Eye (tissue), 1 donor: ENCODE measurements at regions not wholly inside any gene's neighbourhood (a gene's known extent, or its start where the extent isn't known, plus 50 kb on each side); places are given as distances from the start of the nearest gene placed in this dataset.
"Not testable (repeated sequence)": the region's sequence is repeated elsewhere in the genome, so short reads cannot be mapped to it uniquely, and the experiment has no call there.

Experiments
- DNase-seq: peaks from one replicate; pipeline ENCODE4 v3.0.0-alpha.2; 2015

DNA sequence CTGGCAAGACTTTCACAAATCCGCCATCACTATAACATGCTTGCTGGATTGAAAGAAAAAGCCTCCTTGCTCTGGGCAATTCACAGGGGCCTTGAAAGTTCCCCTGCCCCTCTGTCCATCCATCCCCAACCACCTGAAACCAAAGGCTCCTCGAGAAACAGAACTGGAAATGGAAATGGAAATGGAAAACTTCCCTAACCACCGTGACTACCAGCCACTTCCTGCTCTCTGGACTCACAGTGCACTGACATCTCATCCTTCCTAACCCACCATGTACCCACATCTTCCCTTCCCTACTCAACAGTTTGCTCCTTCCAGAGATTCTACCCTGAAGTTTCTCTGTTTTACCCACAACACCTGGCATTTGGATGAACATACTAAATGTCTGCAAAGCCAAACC, 603.6 kb upstream of the DIPK2B start:
- no peak for DNase-seq

DNA sequence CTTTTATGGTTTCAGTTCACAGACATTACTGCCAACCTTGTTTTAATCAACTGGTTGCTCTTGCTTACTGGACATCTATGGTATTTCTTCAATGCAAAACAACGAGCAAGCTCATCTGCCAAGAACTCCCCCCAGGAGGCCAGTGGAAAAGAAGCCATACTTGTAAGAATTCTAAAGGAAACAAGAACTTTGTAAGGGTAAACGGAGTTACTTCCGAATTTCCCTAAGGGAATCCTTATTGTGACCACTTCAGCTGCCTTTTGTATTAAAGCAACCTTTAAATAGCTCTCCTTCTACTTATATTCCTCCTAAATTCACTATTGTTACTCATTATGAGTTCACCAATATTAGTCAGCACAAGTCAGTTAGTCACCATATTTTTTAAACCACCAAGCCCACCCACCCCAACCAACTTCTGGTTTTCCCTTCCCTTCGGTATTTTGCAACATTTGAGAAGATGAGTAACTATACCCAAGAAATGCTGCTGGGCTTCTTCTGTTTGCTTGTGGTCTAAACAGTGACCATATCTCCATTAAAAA, 602.8 kb upstream of the DIPK2B start:
- no peak for DNase-seq

DNA sequence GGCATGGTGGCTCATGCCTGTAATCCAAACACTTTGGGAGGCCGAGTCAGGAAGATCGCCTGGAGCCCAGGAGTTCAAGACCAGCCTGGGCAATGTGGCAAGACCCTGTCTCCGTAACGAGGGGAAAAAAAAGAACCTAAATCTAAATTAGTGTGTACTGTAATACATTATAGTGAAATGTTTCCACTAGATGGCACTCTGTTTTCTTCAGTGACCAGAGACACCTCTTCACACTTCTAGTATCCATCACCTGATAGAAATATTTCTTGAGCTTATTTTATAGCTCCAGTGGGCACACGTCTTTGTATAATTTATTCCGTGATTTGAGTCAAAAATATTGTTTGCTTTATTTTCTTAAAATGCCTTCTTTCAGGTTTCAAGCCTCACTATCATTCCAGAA, 600.9 kb upstream of the DIPK2B start:
- peak; percentile 25 for DNase-seq

DNA sequence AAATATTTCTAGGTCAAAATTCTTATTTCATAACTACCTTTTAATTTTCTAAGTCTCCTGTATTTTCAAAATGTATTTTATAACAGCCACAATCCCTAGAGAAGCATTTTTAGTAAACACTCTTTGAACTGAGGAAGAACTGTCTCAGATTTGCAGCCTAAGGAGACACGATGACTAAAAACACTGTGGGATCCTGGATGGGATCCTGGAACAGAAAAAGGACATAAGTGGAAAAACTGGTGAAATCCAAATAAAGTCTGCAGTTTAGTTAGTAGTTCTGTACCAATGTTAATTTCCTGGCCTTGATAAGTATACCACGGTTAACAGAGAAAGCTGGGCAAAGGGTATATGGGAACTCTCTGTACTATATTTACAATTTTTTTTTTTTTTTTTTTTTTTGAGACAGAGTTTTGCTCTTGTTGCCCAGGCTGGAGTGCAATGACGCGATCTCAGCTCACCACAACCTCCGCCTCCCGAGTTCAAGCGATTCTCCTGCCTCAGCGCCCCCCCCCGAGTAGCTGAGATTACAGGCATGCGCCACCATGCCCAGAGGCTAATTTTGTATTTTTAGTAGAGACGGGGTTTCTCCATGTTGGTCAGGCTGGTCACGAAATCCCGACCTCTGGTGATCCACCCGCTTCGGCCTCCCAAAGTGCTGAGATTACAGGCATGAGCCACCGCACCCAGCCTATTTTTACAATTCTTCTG, 600.2 kb upstream of the DIPK2B start:
- not testable (repeated sequence) for DNase-seq

DNA sequence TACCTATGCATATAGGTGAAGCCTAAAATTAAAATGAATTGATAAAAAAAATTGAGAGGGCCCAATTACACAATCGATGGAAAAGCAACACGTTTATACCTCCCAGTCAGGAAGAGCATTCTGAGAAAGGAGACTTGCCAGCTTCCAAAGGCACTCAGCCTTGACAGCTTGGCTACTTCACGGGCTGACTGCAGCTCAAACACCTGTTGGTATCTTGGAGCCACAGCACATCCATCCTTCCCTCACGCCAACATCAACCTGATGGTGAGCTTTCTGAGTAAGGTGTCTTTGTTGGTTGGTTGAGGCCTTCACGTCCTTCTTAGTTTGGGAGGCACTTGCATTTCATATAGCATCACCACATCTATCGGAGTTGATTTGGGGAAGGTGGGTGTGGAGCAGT, 598.9 kb upstream of the DIPK2B start:
- no peak for DNase-seq

DNA sequence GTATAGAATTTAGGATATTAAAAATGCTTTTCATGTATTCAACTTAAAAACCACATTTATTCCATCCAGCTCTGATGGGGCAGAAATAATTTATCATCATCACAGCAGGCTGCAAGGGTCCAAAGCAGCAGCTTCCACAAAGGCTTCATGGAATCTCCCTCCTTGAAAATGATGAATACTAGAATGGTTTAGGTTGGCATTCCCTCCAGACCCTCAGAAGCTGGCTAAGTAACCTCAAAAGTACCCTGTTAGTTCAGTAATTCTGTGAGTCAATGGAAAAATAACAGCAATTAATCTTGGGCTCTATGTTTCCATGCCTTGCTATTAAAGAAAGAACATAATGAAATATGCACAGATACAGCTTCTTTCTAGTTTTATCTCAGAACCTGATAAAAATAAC, 594.9 kb upstream of the DIPK2B start:
- DNase-seq, result no peak

DNA sequence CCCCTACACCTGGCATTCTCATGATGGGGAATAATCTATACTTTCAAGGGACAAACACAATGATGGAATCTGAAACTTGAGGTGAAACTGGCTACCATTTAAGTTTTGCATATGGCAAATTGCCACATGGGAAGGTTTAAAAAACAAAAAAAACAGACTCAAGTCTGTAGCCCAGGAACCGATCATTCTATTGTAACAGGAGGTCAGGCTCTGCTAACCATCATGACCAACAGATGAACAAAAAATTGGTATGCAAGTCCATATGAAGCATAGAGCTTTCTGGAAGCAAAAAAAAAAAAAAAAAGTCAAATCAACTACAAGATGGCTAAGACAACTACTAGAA, 594.3 kb upstream of the DIPK2B start:
- DNase-seq, result no peak

DNA sequence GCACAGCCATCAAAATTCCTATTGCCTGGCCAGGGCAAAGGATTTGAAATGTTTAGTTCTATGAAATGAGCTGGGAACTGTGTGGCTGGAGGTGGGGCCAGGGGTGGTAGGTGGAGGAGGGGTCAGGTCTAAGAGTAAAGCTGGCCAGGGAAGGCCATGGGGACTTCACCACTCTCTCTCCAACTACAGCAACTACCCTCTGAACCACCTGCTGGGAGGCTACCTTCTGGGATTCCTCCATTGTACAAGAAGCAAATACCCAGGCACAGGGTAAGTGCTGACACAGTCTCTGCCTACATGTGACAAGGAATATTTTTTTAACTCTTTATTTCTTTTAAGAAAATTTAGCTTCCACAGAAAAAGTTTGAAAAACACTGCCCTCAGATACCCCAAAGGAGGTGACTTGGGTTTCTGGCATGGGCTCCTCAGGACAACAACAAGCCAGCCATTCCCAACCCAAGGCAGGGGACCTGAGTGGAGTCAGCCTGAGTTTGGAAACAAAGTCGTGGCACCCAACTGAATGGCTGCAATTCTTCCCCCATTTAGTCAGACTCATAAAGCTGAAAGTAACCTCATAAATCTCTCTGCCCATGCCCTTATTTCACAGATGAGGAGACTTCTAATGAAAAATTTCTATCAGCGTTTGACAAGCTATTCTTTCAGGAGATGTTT, 593.8 kb upstream of the DIPK2B start:
- no peak for DNase-seq

GRCh38 chrX:45788941-45789348, 588.3 kb upstream of the DIPK2B start:
- no peak for DNase-seq

- no peak for DNase-seq
Observed at GRCh38 chrX:45788315-45788714, 587.6 kb upstream of the DIPK2B start.

DNA sequence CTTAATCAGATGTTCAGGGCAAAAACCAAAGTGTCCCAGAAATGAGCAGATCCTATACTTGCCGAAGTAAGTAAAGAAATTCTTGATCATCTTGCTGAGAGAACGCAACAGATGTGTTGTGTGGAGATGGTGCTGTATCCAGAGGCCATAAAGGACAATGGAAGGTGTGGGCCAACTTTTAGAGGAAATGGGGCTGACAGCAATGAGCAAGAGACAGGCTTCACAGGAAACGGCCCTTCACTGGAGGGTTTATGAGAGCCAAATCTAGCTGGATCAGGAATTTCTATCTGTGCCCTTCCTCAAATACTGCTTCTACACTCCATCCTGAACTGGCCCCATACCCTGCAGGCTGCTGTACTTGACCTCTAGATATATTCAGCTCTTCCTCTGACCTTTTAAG, 583.9 kb upstream of the DIPK2B start:
- DNase-seq, result no peak

GRCh38 chrX:45783002-45783401, 582.3 kb upstream of the DIPK2B start:
- DNase-seq, result no peak

- no peak for DNase-seq
Observed at GRCh38 chrX:45781901-45782553, 581.4 kb upstream of the DIPK2B start.

DNA sequence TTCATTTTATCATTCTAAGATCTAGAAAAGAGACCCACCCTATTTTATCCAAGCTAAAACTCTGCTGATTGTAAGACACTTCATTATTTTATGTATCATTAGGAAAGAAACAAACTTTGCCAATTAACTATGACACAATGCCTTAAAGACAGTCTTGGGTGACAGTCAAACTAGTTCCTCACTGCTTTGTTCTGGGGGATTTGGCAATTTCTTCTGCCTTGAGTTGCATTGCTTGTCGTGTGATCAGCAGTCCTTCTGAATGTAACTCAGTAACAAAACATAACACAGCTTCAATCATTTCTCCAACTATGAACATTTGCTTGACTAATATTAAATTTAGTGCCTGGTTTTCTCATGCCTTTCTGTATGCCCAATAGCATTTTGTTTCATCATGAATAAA, 577.9 kb upstream of the DIPK2B start:
- DNase-seq, result no peak

DNA sequence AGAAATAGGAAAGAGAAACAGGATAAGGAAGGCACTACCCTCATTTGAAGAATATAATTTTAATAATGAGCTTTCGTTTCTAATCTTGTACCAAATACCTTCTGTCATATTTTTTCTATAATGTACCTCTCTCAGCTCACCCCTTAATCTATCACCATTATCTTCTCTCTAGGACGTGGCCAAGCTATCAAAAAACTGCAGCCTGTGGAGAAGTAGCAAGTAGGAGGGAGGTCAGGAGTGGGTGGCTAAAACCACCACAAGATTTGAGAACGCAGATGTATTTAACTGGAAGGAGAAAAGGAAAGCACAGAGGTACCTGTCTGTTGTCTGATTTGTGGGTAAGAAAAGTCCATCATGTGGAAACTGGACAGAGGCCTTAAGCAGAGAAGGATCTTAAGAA, 576.7 kb upstream of the DIPK2B start:
- no peak for DNase-seq

GRCh38 chrX:45775468-45775867, 574.8 kb upstream of the DIPK2B start:
- DNase-seq, result no peak

GRCh38 chrX:45774961-45775360, 574.3 kb upstream of the DIPK2B start:
- DNase-seq, result no peak

DNA sequence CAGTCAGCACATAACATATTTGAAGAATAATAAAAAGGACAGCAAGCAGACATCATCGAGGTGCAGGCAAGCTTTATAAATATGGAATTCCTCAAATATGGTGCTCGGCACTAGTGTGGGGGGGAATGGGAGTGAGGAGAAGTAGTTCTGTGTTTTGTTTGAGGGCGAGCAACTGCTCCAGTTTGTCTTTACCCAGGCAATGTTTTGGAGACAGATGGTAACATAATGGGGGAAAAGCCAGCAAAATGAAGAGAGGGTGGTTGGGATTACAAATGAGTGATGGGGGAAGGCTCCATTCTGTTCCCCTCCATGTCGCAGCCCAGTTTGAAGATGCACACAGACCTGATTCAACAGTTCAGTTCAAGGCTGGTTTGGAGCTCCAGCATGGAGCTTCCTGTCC, 572.9 kb upstream of the DIPK2B start:
- no peak for DNase-seq

DNA sequence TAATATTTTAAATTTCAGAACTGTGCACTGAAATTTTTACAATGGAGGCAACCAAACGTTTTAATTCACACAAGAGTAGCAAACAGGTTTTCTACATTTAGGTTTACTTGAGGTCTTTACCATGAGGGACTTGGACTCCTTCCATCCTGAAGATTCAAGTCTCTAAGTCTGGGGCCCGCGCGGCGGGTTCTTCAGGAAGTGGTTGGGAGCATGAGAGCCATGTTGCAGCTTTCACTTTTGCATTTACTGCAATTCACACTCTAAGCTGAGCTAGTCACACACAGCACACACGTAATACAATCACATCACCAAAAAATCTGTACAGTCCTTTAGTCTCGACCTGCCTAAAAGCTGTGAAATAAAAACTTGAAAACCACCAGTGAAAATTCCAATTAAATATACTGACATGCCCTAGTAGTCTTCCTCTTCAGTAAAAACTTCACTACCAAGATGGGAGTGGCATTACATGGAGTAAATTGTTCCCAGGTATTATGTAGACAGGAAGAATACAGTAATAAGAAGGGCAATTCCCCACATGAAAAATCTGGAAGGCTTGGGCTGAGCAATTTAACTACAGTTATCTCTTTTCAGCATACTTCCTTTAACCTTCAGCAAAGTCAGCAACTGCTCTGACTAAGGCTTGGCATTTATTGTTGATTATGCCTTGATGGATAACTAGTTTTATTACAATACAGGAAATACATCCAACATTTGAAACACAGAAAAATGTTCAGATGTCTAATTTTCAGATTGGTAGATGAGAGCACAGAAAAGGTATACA, 571.1 kb upstream of the DIPK2B start:
- no peak for DNase-seq

GRCh38 chrX:45771114-45771513, 570.4 kb upstream of the DIPK2B start:
- DNase-seq, result no peak

GRCh38 chrX:45769761-45770582, 569.3 kb upstream of the DIPK2B start:
- DNase-seq, result peak; percentile 61

- DNase-seq, result no peak
Observed at GRCh38 chrX:45768666-45769236, 568.1 kb upstream of the DIPK2B start.
